HEK293 (cell line): ENCODE measurements at regions not wholly inside any gene's neighbourhood (a gene's known extent, or its start where the extent isn't known, plus 50 kb on each side); places are given as distances from the start of the nearest gene placed in this dataset.

Experiments used
- CTCF ChIA-PET: fragments of 350-600 bp; formaldehyde crosslinking; extraction: SDS; loops from one replicate; lab custom pipeline; 2021; ENCODE audit warnings: antibody characterized with exemption; lab: Yijun Ruan, JAX
- POLR2A ChIA-PET: fragments of 300-600 bp; formaldehyde crosslinking; extraction: SDS; loops from one replicate; lab custom pipeline; 2020; ENCODE audit warnings: antibody characterized with exemption, inconsistent platforms; lab: Yijun Ruan, JAX
- H3K27ac ChIP-seq: fragments of 200-500 bp; sonication (Bioruptor generic); 2 replicates; pipeline ENCODE4 v1.5.1; 2014; ENCODE audit warnings: low read depth, low read length, control low read depth, inconsistent platforms; ENCODE audit errors: extremely low read depth
- H3K36me3 ChIP-seq, 2 experiments: fragments of 200-500 bp in 1 of 2; sonication (Bioruptor generic) in 1 of 2; 1 replicate in 1 of 2; 2 replicates in 1 of 2; pipeline ENCODE4 v1.5.1; 2014 to 2017; ENCODE audit warnings: inconsistent platforms in 2 of 2, low read length in 2 of 2; ENCODE audit not compliant: control insufficient read depth in 2 of 2, insufficient read depth in 1 of 2
- H3K4me1 ChIP-seq: fragments of 200-500 bp; sonication (Bioruptor generic); 2 replicates; pipeline ENCODE4 v1.5.1; 2014; ENCODE audit warnings: mild to moderate bottlenecking, low read length, inconsistent platforms; ENCODE audit not compliant: control insufficient read depth, insufficient read depth
- H3K4me3 ChIP-seq: 2 replicates; pipeline ENCODE4 v1.5.1; 2011; ENCODE audit warnings: low read depth, mild to moderate bottlenecking, control low read depth, low read length, moderate library complexity
- H3K9me3 ChIP-seq: fragments of 200-500 bp; sonication (Bioruptor generic); 2 replicates; pipeline ENCODE4 v1.5.1; 2014; ENCODE audit warnings: low read depth, low read length, inconsistent platforms; ENCODE audit not compliant: control insufficient read depth, insufficient read depth
- FEZF1 ChIP-seq: fragments of 450-650 bp; formaldehyde crosslinking; IDR thresholded peaks from 2 replicates; pipeline ENCODE4 v1.5.1; 2016; ENCODE audit warnings: missing biosample characterization, missing genetic modification characterization
- ZBTB21 ChIP-seq: fragments of 450-650 bp; formaldehyde crosslinking; IDR thresholded peaks from 2 replicates; pipeline ENCODE4 v1.5.1; 2017; ENCODE audit warnings: missing biosample characterization, missing genetic modification characterization
- ZBTB48 ChIP-seq: fragments of 450-650 bp; formaldehyde crosslinking; IDR thresholded peaks from 2 replicates; pipeline ENCODE4 v1.5.1; 2016; ENCODE audit warnings: missing biosample characterization, missing genetic modification characterization
- ZNF138 ChIP-seq: fragments of 450-650 bp; formaldehyde crosslinking; IDR thresholded peaks from 2 replicates; pipeline ENCODE4 v1.5.1; 2016; ENCODE audit warnings: missing biosample characterization, missing genetic modification characterization, borderline replicate concordance
- ZNF248 ChIP-seq: fragments of 450-650 bp; formaldehyde crosslinking; IDR thresholded peaks from 2 replicates; pipeline ENCODE4 v1.5.1; 2017; ENCODE audit warnings: missing biosample characterization, missing genetic modification characterization
- ZNF302 ChIP-seq: fragments of 450-650 bp; formaldehyde crosslinking; IDR thresholded peaks from 2 replicates; pipeline ENCODE4 v1.5.1; 2016; ENCODE audit warnings: missing biosample characterization, missing genetic modification characterization, low read depth
- ZNF324 ChIP-seq: fragments of 450-650 bp; formaldehyde crosslinking; IDR thresholded peaks from 2 replicates; pipeline ENCODE4 v1.5.1; 2016; ENCODE audit warnings: missing biosample characterization, missing genetic modification characterization
- ZNF354C ChIP-seq: fragments of 450-650 bp; formaldehyde crosslinking; IDR thresholded peaks from 2 replicates; pipeline ENCODE4 v1.5.1; 2016; ENCODE audit warnings: missing biosample characterization, missing genetic modification characterization, low read depth, borderline replicate concordance
- ZNF473 ChIP-seq: fragments of 450-650 bp; formaldehyde crosslinking; IDR thresholded peaks from 2 replicates; pipeline ENCODE4 v1.5.1; 2017; ENCODE audit warnings: missing biosample characterization, missing genetic modification characterization
- ZNF544 ChIP-seq: fragments of 450-650 bp; formaldehyde crosslinking; IDR thresholded peaks from 2 replicates; pipeline ENCODE4 v1.5.0; 2017; ENCODE audit warnings: missing biosample characterization, missing genetic modification characterization
- ZNF621 ChIP-seq: fragments of 450-650 bp; formaldehyde crosslinking; IDR thresholded peaks from 2 replicates; pipeline ENCODE4 v1.5.1; 2017; ENCODE audit warnings: missing biosample characterization, missing genetic modification characterization
- ZNF660 ChIP-seq: fragments of 450-650 bp; IDR thresholded peaks from 2 replicates; pipeline ENCODE4 v1.5.1; 2018; ENCODE audit warnings: missing biosample characterization, mild to moderate bottlenecking, missing genetic modification characterization
- ZNF791 ChIP-seq: fragments of 450-650 bp; formaldehyde crosslinking; IDR thresholded peaks from 2 replicates; pipeline ENCODE4 v1.5.1; 2016; ENCODE audit warnings: missing biosample characterization, missing genetic modification characterization
- ZSCAN16 ChIP-seq: fragments of 450-650 bp; formaldehyde crosslinking; IDR thresholded peaks from 2 replicates; pipeline ENCODE4 v1.5.1; 2016; ENCODE audit warnings: missing biosample characterization, missing genetic modification characterization
- TF ChIP-seq, protein P1 (sequence below): fragments of 450-650 bp; formaldehyde crosslinking; IDR thresholded peaks from 2 replicates; pipeline ENCODE4 v1.5.1; 2017; ENCODE audit warnings: missing biosample characterization, missing genetic modification characterization
- TF ChIP-seq, protein P2 (sequence below): fragments of 450-650 bp; formaldehyde crosslinking; IDR thresholded peaks from 2 replicates; pipeline ENCODE4 v1.5.1; 2016; ENCODE audit warnings: missing biosample characterization, missing genetic modification characterization, low read depth
- TF ChIP-seq, protein P3 (sequence below): fragments of 450-650 bp; formaldehyde crosslinking; IDR thresholded peaks from 2 replicates; pipeline ENCODE4 v1.5.1; 2017; ENCODE audit warnings: missing biosample characterization, missing genetic modification characterization
- TF ChIP-seq, protein P4 (sequence below): fragments of 450-650 bp; formaldehyde crosslinking; IDR thresholded peaks from 2 replicates; pipeline ENCODE4 v1.5.1; 2016; ENCODE audit warnings: missing biosample characterization, missing genetic modification characterization

DNA sequence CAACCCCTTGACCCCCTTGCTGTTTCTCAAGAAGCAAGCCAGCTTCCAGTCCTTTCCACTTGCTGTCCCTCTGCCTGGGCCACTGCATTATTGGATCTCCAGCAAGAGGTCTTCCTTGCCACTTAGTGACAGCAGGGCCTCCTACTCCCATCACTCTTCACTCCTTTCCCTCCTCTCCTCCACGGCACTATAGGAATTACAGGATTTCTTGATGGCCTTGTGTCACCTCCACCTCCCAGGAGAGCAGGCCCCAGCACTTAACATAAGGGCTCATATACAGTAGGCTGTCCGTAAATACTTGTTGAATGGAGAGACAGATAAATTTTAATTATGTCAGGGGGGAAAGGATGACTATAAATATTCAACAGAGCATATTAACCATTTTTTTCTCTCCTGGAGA lies 129.4 kb downstream of the SP3 start:
- TF ChIP-seq ZNF621 (tag by site-specific recombination) (no peak), ZNF138 (no peak), ZNF791 (no peak)
- TF ChIP-seq, protein P1, sequence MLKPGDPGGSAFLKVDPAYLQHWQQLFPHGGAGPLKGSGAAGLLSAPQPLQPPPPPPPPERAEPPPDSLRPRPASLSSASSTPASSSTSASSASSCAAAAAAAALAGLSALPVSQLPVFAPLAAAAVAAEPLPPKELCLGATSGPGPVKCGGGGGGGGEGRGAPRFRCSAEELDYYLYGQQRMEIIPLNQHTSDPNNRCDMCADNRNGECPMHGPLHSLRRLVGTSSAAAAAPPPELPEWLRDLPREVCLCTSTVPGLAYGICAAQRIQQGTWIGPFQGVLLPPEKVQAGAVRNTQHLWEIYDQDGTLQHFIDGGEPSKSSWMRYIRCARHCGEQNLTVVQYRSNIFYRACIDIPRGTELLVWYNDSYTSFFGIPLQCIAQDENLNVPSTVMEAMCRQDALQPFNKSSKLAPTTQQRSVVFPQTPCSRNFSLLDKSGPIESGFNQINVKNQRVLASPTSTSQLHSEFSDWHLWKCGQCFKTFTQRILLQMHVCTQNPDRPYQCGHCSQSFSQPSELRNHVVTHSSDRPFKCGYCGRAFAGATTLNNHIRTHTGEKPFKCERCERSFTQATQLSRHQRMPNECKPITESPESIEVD (tag by site-specific recombination) = no peak
- CTCF ChIA-PET = no interaction called here
- H3K4me3 ChIP-seq = no peak overlapping the region
- no peaks in the 10 kb centered on the region for H3K4me1 ChIP-seq
- no peaks in the 10 kb centered on the region for H3K9me3 ChIP-seq
- no peak overlapping the region for H3K27ac ChIP-seq
- no peaks in the 10 kb centered on the region for H3K36me3 ChIP-seq
- POLR2A ChIA-PET = no interaction called here

DNA sequence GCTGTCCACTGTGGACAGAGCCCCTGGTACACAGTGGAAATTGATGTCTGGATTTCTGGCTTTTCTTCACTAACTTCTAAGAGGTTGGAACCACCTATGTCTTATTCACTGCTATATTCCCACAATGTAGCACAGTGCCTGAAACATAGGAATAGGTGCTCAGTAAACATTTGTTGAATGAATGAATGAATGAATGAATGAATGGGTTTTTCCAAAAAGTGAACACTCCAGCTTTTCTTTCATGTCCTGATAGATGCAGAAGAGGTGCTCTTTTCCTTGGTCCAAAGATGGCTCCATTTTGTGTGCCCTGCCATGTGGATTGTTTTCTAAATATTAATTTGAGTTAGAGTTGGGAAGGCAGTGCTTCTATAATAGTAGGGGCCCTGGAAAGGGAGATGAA lies 124.1 kb downstream of the SP3 start:
- H3K4me1 ChIP-seq = no peaks in the 10 kb centered on the region
- CTCF ChIA-PET = no interaction called here
- H3K27ac ChIP-seq = no peak overlapping the region
- 0 out of 2 replicates have a peak, but pooled peaks have one; percentile 30 for TF ChIP-seq ZSCAN16 (tag by site-specific recombination)
- TF ChIP-seq ZNF473 (tag by site-specific recombination) = no peak
- H3K4me3 ChIP-seq = no peak overlapping the region
- no peaks in the 10 kb centered on the region for H3K36me3 ChIP-seq
- POLR2A ChIA-PET = no interaction called here
- H3K9me3 ChIP-seq = no peaks in the 10 kb centered on the region

DNA sequence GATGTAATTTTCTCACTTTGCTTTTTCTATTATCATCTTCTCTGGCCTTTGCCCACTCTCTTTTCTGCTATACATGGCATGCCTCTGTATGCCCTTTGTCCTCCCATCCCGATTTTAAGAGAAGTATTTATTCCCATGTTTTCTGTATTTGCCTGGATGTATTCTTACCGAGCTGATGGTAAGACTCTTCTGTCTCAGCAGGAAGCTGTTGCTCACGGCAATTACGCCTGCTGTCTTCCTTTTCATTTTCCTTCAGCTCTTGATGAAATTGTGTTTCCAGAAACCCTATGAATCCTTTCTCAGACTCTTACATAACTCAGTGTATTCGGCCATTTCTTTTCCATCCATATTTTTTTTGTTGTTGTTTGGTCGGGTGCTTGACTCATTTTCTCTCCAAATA lies 121.6 kb downstream of the SP3 start:
- H3K27ac ChIP-seq = no peak overlapping the region
- no peaks in the 10 kb centered on the region for H3K36me3 ChIP-seq
- no peaks in the 10 kb centered on the region for H3K9me3 ChIP-seq
- CTCF ChIA-PET = interaction anchor here (0.7 kb wide), 1 partner anchor 10 kb away, joined by 3 read pairs; no protein-coding TSS in a partner anchor
- no peaks in the 10 kb centered on the region for H3K4me1 ChIP-seq
- POLR2A ChIA-PET = no interaction called here
- no peak overlapping the region for H3K4me3 ChIP-seq
- TF ChIP-seq ZNF302 (no peak), FEZF1 (tag by site-specific recombination) (no peak), ZNF324 (tag by site-specific recombination) (no peak), ZNF660 (tag by site-specific recombination) (no peak)
- TF ChIP-seq, protein P2, sequence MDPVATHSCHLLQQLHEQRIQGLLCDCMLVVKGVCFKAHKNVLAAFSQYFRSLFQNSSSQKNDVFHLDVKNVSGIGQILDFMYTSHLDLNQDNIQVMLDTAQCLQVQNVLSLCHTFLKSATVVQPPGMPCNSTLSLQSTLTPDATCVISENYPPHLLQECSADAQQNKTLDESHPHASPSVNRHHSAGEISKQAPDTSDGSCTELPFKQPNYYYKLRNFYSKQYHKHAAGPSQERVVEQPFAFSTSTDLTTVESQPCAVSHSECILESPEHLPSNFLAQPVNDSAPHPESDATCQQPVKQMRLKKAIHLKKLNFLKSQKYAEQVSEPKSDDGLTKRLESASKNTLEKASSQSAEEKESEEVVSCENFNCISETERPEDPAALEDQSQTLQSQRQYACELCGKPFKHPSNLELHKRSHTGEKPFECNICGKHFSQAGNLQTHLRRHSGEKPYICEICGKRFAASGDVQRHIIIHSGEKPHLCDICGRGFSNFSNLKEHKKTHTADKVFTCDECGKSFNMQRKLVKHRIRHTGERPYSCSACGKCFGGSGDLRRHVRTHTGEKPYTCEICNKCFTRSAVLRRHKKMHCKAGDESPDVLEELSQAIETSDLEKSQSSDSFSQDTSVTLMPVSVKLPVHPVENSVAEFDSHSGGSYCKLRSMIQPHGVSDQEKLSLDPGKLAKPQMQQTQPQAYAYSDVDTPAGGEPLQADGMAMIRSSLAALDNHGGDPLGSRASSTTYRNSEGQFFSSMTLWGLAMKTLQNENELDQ (tag by site-specific recombination) = no peak

DNA sequence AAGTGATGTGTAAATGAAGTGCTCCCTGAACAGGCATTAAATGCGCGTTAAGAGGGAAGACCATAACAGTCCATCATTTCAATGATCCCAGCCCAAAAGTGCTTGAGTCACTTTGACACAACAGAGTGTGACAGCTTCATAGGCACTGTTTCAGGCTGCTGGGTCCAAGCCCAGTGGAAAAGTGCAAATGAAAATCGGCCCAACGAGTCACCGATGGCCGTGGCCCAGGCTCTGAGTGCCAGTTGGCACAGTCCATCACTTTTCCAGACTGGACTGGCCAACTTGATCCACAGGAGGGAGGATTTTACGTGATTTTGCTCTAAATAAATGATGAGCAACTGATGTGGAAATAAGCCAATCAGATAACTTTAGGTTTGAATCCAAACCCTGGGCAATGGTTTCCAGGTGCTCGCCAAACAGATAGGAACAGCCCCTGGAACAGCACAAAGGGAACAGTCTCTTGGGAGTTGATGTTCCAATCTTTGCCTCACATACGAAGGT lies 114.0 kb downstream of the SP3 start:
- no peak overlapping the region for H3K4me3 ChIP-seq
- no peaks in the 10 kb centered on the region for H3K9me3 ChIP-seq
- no peak overlapping the region for H3K27ac ChIP-seq
- CTCF ChIA-PET = interaction anchor here (0.5 kb wide), 1 partner anchor 561 kb away, joined by 3 read pairs; no protein-coding TSS in a partner anchor
- no peaks in the 10 kb centered on the region for H3K36me3 ChIP-seq
- TF ChIP-seq, protein P3, sequence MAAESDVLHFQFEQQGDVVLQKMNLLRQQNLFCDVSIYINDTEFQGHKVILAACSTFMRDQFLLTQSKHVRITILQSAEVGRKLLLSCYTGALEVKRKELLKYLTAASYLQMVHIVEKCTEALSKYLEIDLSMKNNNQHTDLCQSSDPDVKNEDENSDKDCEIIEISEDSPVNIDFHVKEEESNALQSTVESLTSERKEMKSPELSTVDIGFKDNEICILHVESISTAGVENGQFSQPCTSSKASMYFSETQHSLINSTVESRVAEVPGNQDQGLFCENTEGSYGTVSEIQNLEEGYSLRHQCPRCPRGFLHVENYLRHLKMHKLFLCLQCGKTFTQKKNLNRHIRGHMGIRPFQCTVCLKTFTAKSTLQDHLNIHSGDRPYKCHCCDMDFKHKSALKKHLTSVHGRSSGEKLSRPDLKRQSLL = no peak
- TF ChIP-seq, protein P4, sequence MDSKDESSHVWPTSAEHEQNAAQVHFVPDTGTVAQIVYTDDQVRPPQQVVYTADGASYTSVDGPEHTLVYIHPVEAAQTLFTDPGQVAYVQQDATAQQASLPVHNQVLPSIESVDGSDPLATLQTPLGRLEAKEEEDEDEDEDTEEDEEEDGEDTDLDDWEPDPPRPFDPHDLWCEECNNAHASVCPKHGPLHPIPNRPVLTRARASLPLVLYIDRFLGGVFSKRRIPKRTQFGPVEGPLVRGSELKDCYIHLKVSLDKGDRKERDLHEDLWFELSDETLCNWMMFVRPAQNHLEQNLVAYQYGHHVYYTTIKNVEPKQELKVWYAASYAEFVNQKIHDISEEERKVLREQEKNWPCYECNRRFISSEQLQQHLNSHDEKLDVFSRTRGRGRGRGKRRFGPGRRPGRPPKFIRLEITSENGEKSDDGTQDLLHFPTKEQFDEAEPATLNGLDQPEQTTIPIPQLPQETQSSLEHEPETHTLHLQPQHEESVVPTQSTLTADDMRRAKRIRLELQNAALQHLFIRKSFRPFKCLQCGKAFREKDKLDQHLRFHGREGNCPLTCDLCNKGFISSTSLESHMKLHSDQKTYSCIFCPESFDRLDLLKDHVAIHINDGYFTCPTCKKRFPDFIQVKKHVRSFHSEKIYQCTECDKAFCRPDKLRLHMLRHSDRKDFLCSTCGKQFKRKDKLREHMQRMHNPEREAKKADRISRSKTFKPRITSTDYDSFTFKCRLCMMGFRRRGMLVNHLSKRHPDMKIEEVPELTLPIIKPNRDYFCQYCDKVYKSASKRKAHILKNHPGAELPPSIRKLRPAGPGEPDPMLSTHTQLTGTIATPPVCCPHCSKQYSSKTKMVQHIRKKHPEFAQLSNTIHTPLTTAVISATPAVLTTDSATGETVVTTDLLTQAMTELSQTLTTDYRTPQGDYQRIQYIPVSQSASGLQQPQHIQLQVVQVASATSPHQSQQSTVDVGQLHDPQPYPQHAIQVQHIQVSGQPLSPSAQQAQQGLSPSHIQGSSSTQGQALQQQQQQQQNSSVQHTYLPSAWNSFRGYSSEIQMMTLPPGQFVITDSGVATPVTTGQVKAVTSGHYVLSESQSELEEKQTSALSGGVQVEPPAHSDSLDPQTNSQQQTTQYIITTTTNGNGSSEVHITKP (tag by site-specific recombination) = 0 out of 2 replicates have a peak, but pooled peaks have one; percentile 13
- TF ChIP-seq ZNF544 (tag by site-specific recombination) (no peak), ZBTB48 (tag by site-specific recombination) (no peak), ZNF248 (tag by site-specific recombination) (no peak), ZNF354C (no peak), ZBTB21 (tag by site-specific recombination) (no peak)
- POLR2A ChIA-PET = no interaction called here
- H3K4me1 ChIP-seq = no peaks in the 10 kb centered on the region
